H9 (cell line): ENCODE measurements at regions not wholly inside any gene's neighbourhood (a gene's known extent, or its start where the extent isn't known, plus 50 kb on each side); places are given as distances from the start of the nearest gene placed in this dataset.

Source experiments
- DNase-seq: peaks from one replicate; pipeline ENCODE4 v3.0.0-alpha.2; 2017
- H2AFZ ChIP-seq: one replicate; pipeline ENCODE4 v1.6.1; 2013; ENCODE audit warnings: mild to moderate bottlenecking, low read length, control low read depth, moderate library complexity
- H2AK5ac ChIP-seq: 2 replicates; pipeline ENCODE4 v1.6.1; 2013; ENCODE audit warnings: low read length, control low read depth, mixed read lengths; ENCODE audit not compliant: insufficient read length
- H2BK120ac ChIP-seq: one replicate; pipeline ENCODE4 v1.6.1; 2013; ENCODE audit warnings: low read depth, mild to moderate bottlenecking, low read length, control low read depth, inconsistent platforms; ENCODE audit not compliant: poor library complexity, severe bottlenecking
- H2BK12ac ChIP-seq: 2 replicates; pipeline ENCODE4 v1.6.1; 2013; ENCODE audit warnings: low read length, control low read depth, mixed read lengths, low read depth; ENCODE audit not compliant: insufficient read length
- H2BK15ac ChIP-seq: 2 replicates; pipeline ENCODE4 v1.6.1; 2013; ENCODE audit warnings: low read depth, low read length, control low read depth
- H2BK20ac ChIP-seq: one replicate; pipeline ENCODE4 v1.6.1; 2013; ENCODE audit warnings: low read depth, mild to moderate bottlenecking, low read length, control low read depth, inconsistent platforms; ENCODE audit not compliant: poor library complexity, severe bottlenecking
- H2BK5ac ChIP-seq: 2 replicates; pipeline ENCODE4 v1.6.1; 2013; ENCODE audit warnings: low read length, control low read depth, mixed read lengths; ENCODE audit not compliant: insufficient read length
- H3K14ac ChIP-seq: 2 replicates; pipeline ENCODE4 v1.6.1; 2013; ENCODE audit warnings: low read length, control low read depth; ENCODE audit not compliant: insufficient read depth
- H3K18ac ChIP-seq: 2 replicates; pipeline ENCODE4 v1.6.1; 2013; ENCODE audit warnings: low read depth, mild to moderate bottlenecking, mixed read lengths, low read length, control low read depth; ENCODE audit not compliant: insufficient read length
- H3K23ac ChIP-seq: 2 replicates; pipeline ENCODE4 v1.6.1; 2013; ENCODE audit warnings: low read length, control low read depth, mixed read lengths, low read depth; ENCODE audit not compliant: insufficient read length
- H3K23me2 ChIP-seq: 2 replicates; pipeline ENCODE4 v1.6.1; 2013; ENCODE audit warnings: low read depth, mild to moderate bottlenecking, mixed read lengths, low read length, control low read depth; ENCODE audit not compliant: insufficient read length, poor library complexity, severe bottlenecking
- H3K27ac ChIP-seq: 2 replicates; pipeline ENCODE4 v1.5.1; 2013; ENCODE audit warnings: low read length, control low read depth, mixed read lengths, low read depth; ENCODE audit not compliant: insufficient read length
- H3K27me3 ChIP-seq: 2 replicates; pipeline ENCODE4 v1.6.1; 2013; ENCODE audit warnings: low read length, control low read depth, inconsistent platforms; ENCODE audit not compliant: insufficient read depth
- H3K4ac ChIP-seq: 2 replicates; pipeline ENCODE4 v1.6.1; 2013; ENCODE audit warnings: low read depth, mild to moderate bottlenecking, control low read depth, inconsistent platforms, low read length, moderate library complexity
- H3K4me1 ChIP-seq: 2 replicates; pipeline ENCODE4 v1.6.1; 2013; ENCODE audit warnings: low read length, control low read depth, inconsistent platforms; ENCODE audit not compliant: insufficient read depth
- H3K4me2 ChIP-seq: 2 replicates; pipeline ENCODE4 v1.6.1; 2013; ENCODE audit warnings: low read length, control low read depth, mixed read lengths; ENCODE audit not compliant: insufficient read length, insufficient read depth
- H3K56ac ChIP-seq: 2 replicates; pipeline ENCODE4 v1.6.1; 2013; ENCODE audit warnings: low read depth, mild to moderate bottlenecking, mixed read lengths, low read length, control low read depth; ENCODE audit not compliant: insufficient read length
- H3K79me1 ChIP-seq: 2 replicates; pipeline ENCODE4 v1.6.1; 2013; ENCODE audit warnings: low read depth, mild to moderate bottlenecking, moderate library complexity, low read length, control low read depth, inconsistent platforms; ENCODE audit not compliant: insufficient read depth, poor library complexity, severe bottlenecking
- H3K79me2 ChIP-seq: 2 replicates; pipeline ENCODE4 v1.6.1; 2013; ENCODE audit warnings: low read length, control low read depth, inconsistent platforms; ENCODE audit not compliant: insufficient read depth
- H3K9ac ChIP-seq: 2 replicates; pipeline ENCODE4 v1.6.1; 2013; ENCODE audit warnings: low read length, control low read depth, mixed read lengths; ENCODE audit not compliant: insufficient read length; ENCODE audit errors: extremely low read depth
- H3K9me3 ChIP-seq: one replicate; pipeline ENCODE4 v1.6.1; 2013; ENCODE audit warnings: low read depth, low read length, inconsistent platforms; ENCODE audit not compliant: control insufficient read depth
- H3T11ph ChIP-seq: one replicate; pipeline ENCODE4 v1.6.1; 2013; ENCODE audit warnings: mild to moderate bottlenecking, low read length, control low read depth, inconsistent platforms
- H4K20me1 ChIP-seq: one replicate; pipeline ENCODE4 v1.6.1; 2013; ENCODE audit not compliant: control insufficient read depth, insufficient read length, insufficient read depth
- H4K5ac ChIP-seq: 2 replicates; pipeline ENCODE4 v1.6.1; 2013; ENCODE audit warnings: low read depth, mild to moderate bottlenecking, mixed read lengths, low read length, control low read depth; ENCODE audit not compliant: insufficient read length
- H4K8ac ChIP-seq: replicated peaks from 2 replicates; pipeline ENCODE4 v1.6.1; 2013; ENCODE audit warnings: low read length, control low read depth, mixed read lengths, low read depth; ENCODE audit not compliant: insufficient read length
- H4K91ac ChIP-seq: 2 replicates; pipeline ENCODE4 v1.6.1; 2013; ENCODE audit warnings: low read depth, mild to moderate bottlenecking, moderate library complexity, mixed read lengths, low read length, control low read depth; ENCODE audit not compliant: insufficient read length
- H3K27ac Mint-ChIP-seq, 3 experiments: 2 replicates in 2 of 3; 3 replicates in 1 of 3; pipeline ENCODE4 v1.8.0; 2020 to 2021; ENCODE audit warnings: mixed read lengths in 3 of 3, mild to moderate bottlenecking in 1 of 3, moderate library complexity in 1 of 3
- H3K27me3 Mint-ChIP-seq: 2 replicates; pipeline ENCODE4 v1.8.0; 2021; ENCODE audit warnings: low read depth, mild to moderate bottlenecking, moderate library complexity, mixed read lengths
- H3K36me3 Mint-ChIP-seq, 3 experiments: 2 replicates in 2 of 3; 3 replicates in 1 of 3; pipeline ENCODE4 v1.8.0; 2020 to 2021; ENCODE audit warnings: low read depth in 3 of 3, mixed read lengths in 3 of 3; ENCODE audit not compliant: insufficient read depth in 1 of 3
- H3K4me1 Mint-ChIP-seq, 2 experiments: 2 replicates each; pipeline ENCODE4 v1.8.0; 2020; ENCODE audit warnings: mixed read lengths in 2 of 2
- H3K4me3 Mint-ChIP-seq, 2 experiments: 2 replicates in 1 of 2; 3 replicates in 1 of 2; pipeline ENCODE4 v1.8.0; 2020 to 2021; ENCODE audit warnings: mild to moderate bottlenecking in 2 of 2, mixed read lengths in 2 of 2, moderate library complexity in 1 of 2
- H3K9me3 Mint-ChIP-seq, 2 experiments: 2 replicates in 1 of 2; 3 replicates in 1 of 2; pipeline ENCODE4 v1.8.0; 2020; ENCODE audit warnings: mild to moderate bottlenecking in 2 of 2, mixed read lengths in 2 of 2, moderate library complexity in 1 of 2
- WGBS: extraction: QIAGEN DNeasy Blood & Tissue Kit; methylation state at CpG from one replicate; pipeline ENCODE4 v1.1.7; 2013; ENCODE audit warnings: missing lambda C conversion rate, low lambda C conversion rate, mixed read lengths; ENCODE audit not compliant: insufficient read length; ENCODE audit errors: extremely low coverage; 5-methylcytosine and 5-hydroxymethylcytosine counted together
- TF ChIP-seq, protein P1 (sequence below): fragments of 200-600 bp; sonication (generic); conservative IDR thresholded peaks from 3 replicates; pipeline ENCODE4 v1.8.0; 2021; ENCODE audit warnings: antibody characterized with exemption, mild to moderate bottlenecking

GRCh38 chr1:29380532-29380931, 144.2 kb downstream of the PTPRU start:
- Histone ChIP-seq H3K79me2 (no peaks in the 10 kb centered on the region), H3K27ac (no peak overlapping the region), H4K8ac (no peak overlapping the region), H3K4ac (no peak overlapping the region), H2BK5ac (no peak overlapping the region), H3K9ac (no peak overlapping the region), H2BK12ac (no peak overlapping the region), H2AFZ (no peak overlapping the region), H3K27me3 (no peaks in the 10 kb centered on the region), H3K4me1 (no peaks in the 10 kb centered on the region), H3K56ac (no peak overlapping the region), H2BK120ac (no peak overlapping the region), H4K20me1 (no peaks in the 10 kb centered on the region), H2AK5ac (no peak overlapping the region), H4K5ac (no peak overlapping the region), H3K9me3 (peaks cover 6% of the 10 kb centered on the region), H3K23ac (no peak overlapping the region), H3T11ph (no peak overlapping the region), H4K91ac (no peak overlapping the region), H2BK20ac (no peak overlapping the region), H3K18ac (no peak overlapping the region), H3K14ac (no peak overlapping the region), H2BK15ac (no peak overlapping the region), H3K4me2 (no peak overlapping the region), H3K79me1 (no peaks in the 10 kb centered on the region), H3K23me2 (no peaks in the 10 kb centered on the region)
- peaks cover 5% of the 10 kb centered on the region for H3K27me3 Mint-ChIP-seq
- peaks cover 13 to 45% (median 18%) of the 10 kb centered on the region in 3 experiments for H3K36me3 Mint-ChIP-seq
- H3K4me3 Mint-ChIP-seq: no peak overlapping the region
- DNase-seq: no peak
- H3K9me3 Mint-ChIP-seq: peaks cover 44 to 50% of the 10 kb centered on the region in 2 experiments
- peaks cover 8 to 11% of the 10 kb centered on the region in 2 experiments for H3K4me1 Mint-ChIP-seq
- whole genome bisulfite sequencing: no CpG with 5 or more reads among the region's 1 CpG
- H3K27ac Mint-ChIP-seq: no peak overlapping the region
- TF ChIP-seq, protein P1, sequence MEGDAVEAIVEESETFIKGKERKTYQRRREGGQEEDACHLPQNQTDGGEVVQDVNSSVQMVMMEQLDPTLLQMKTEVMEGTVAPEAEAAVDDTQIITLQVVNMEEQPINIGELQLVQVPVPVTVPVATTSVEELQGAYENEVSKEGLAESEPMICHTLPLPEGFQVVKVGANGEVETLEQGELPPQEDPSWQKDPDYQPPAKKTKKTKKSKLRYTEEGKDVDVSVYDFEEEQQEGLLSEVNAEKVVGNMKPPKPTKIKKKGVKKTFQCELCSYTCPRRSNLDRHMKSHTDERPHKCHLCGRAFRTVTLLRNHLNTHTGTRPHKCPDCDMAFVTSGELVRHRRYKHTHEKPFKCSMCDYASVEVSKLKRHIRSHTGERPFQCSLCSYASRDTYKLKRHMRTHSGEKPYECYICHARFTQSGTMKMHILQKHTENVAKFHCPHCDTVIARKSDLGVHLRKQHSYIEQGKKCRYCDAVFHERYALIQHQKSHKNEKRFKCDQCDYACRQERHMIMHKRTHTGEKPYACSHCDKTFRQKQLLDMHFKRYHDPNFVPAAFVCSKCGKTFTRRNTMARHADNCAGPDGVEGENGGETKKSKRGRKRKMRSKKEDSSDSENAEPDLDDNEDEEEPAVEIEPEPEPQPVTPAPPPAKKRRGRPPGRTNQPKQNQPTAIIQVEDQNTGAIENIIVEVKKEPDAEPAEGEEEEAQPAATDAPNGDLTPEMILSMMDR: no peak
